ENCODE measurements at regions not wholly inside any gene's neighbourhood (a gene's known extent, or its start where the extent isn't known, plus 50 kb on each side); places are given as distances from the start of the nearest gene placed in this dataset.
"Not testable (repeated sequence)": the region's sequence is repeated elsewhere in the genome, so short reads cannot be mapped to it uniquely, and the experiment has no call there.

DNA sequence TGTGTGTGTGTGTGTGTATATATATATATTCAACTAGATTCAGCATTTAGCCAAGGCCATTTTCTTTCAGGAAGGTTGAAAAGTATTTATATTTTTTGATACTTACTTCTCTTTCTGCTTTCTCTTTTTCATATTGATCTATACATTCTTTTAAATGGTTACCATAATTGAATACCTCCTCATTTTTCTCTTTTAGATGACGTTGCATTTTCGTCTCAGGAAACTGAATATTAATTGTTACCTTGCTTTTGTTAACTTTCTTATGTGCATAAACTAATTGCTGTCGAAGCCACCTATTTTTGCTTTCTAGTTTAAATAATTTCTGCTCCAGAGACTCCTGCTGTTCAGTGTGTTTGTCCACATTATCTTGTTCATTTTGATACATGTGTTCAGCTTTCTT lies 225.4 kb upstream of the POTED start:
- TF ChIP-seq, protein P1, sequence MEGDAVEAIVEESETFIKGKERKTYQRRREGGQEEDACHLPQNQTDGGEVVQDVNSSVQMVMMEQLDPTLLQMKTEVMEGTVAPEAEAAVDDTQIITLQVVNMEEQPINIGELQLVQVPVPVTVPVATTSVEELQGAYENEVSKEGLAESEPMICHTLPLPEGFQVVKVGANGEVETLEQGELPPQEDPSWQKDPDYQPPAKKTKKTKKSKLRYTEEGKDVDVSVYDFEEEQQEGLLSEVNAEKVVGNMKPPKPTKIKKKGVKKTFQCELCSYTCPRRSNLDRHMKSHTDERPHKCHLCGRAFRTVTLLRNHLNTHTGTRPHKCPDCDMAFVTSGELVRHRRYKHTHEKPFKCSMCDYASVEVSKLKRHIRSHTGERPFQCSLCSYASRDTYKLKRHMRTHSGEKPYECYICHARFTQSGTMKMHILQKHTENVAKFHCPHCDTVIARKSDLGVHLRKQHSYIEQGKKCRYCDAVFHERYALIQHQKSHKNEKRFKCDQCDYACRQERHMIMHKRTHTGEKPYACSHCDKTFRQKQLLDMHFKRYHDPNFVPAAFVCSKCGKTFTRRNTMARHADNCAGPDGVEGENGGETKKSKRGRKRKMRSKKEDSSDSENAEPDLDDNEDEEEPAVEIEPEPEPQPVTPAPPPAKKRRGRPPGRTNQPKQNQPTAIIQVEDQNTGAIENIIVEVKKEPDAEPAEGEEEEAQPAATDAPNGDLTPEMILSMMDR (IDR thresholded peaks at IDR 0.05; ENCODE audit: poor library complexity): not testable (repeated sequence)
- TF ChIP-seq EZH2 (IDR thresholded peaks at IDR 0.05; ENCODE audit: borderline replicate concordance); EZH2phosphoT487 (IDR thresholded peaks at IDR 0.05; ENCODE audit: low read depth, severe bottlenecking, unreplicated experiment): not testable (repeated sequence)
